H7 (cell line): ENCODE measurements at regions not wholly inside any gene's neighbourhood (a gene's known extent, or its start where the extent isn't known, plus 50 kb on each side); places are given as distances from the start of the nearest gene placed in this dataset.

Source experiments
- DNase-seq: peaks from one replicate; pipeline ENCODE4 v3.0.0; 2012
- H3K27me3 ChIP-seq: 2 replicates; pipeline ENCODE4 v1.6.0; 2011; ENCODE audit warnings: mild to moderate bottlenecking, low read length; ENCODE audit not compliant: control insufficient read depth, insufficient read depth
- H3K36me3 ChIP-seq: replicated peaks from 2 replicates; pipeline ENCODE4 v1.5.1; 2011; ENCODE audit warnings: low read length; ENCODE audit not compliant: control insufficient read depth, insufficient read depth
- H3K4me3 ChIP-seq: 2 replicates; pipeline ENCODE4 v1.5.1; 2011; ENCODE audit warnings: low read depth, mild to moderate bottlenecking, control low read depth, low read length, moderate library complexity; ENCODE audit not compliant: insufficient read depth

GRCh38 chr2:19754907-19755306 is 146.9 kb downstream of the TTC32 start:
- Histone ChIP-seq H3K4me3 (no peak overlapping the region), H3K36me3 (no peaks in the 10 kb centered on the region), H3K27me3 (no peaks in the 10 kb centered on the region)
- no peak for DNase-seq

GRCh38 chr2:19753818-19754217 is 148.0 kb downstream of the TTC32 start:
- DNase-seq = no peak
- Histone ChIP-seq H3K27me3 (no peaks in the 10 kb centered on the region), H3K4me3 (no peak overlapping the region), H3K36me3 (no peaks in the 10 kb centered on the region)

- H3K27me3 ChIP-seq = no peaks in the 10 kb centered on the region
- no peak for DNase-seq
Observed at GRCh38 chr2:19753314-19753713, 148.5 kb downstream of the TTC32 start.

GRCh38 chr2:19752500-19752899 is 149.3 kb downstream of the TTC32 start:
- no peaks in the 10 kb centered on the region for H3K36me3 ChIP-seq
- DNase-seq = no peak
- H3K27me3 ChIP-seq = no peaks in the 10 kb centered on the region
- no peak overlapping the region for H3K4me3 ChIP-seq

More at GRCh38 chr2:19753314-19753713, 148.5 kb downstream of the TTC32 start:
- H3K36me3 ChIP-seq = no peaks in the 10 kb centered on the region
- H3K4me3 ChIP-seq = no peak overlapping the region

GRCh38 chr2:19751631-19752030 is 150.2 kb downstream of the TTC32 start:
- Histone ChIP-seq H3K27me3 (no peaks in the 10 kb centered on the region), H3K36me3 (no peaks in the 10 kb centered on the region), H3K4me3 (no peak overlapping the region)
- no peak for DNase-seq

GRCh38 chr2:19750136-19750535 is 151.6 kb downstream of the TTC32 start:
- DNase-seq = no peak
- Histone ChIP-seq H3K36me3 (no peaks in the 10 kb centered on the region), H3K27me3 (no peaks in the 10 kb centered on the region), H3K4me3 (no peak overlapping the region)

GRCh38 chr2:19749507-19749836 is 152.3 kb downstream of the TTC32 start:
- no peak overlapping the region for H3K4me3 ChIP-seq
- no peaks in the 10 kb centered on the region for H3K27me3 ChIP-seq
- no peak for DNase-seq
- H3K36me3 ChIP-seq = no peaks in the 10 kb centered on the region

GRCh38 chr2:19748711-19749506 is 152.9 kb downstream of the TTC32 start:
- no peaks in the 10 kb centered on the region for H3K36me3 ChIP-seq
- no peak for DNase-seq
- H3K27me3 ChIP-seq = no peaks in the 10 kb centered on the region

GRCh38 chr2:19748073-19748375 is 153.8 kb downstream of the TTC32 start:
- Histone ChIP-seq H3K4me3 (no peak overlapping the region), H3K36me3 (no peaks in the 10 kb centered on the region), H3K27me3 (no peaks in the 10 kb centered on the region)
- DNase-seq = peak; percentile 71

More at GRCh38 chr2:19748711-19749506, 152.9 kb downstream of the TTC32 start:
- H3K4me3 ChIP-seq = no peak overlapping the region

GRCh38 chr2:19747310-19748072 is 154.3 kb downstream of the TTC32 start:
- no peak for DNase-seq
- H3K36me3 ChIP-seq = no peaks in the 10 kb centered on the region

GRCh38 chr2:19746611-19747309 is 155.0 kb downstream of the TTC32 start:
- no peaks in the 10 kb centered on the region for H3K27me3 ChIP-seq
- H3K36me3 ChIP-seq = no peaks in the 10 kb centered on the region
- peak; percentile 93 for DNase-seq
- no peak overlapping the region for H3K4me3 ChIP-seq

More at GRCh38 chr2:19747310-19748072, 154.3 kb downstream of the TTC32 start:
- Histone ChIP-seq H3K27me3 (no peaks in the 10 kb centered on the region), H3K4me3 (no peak overlapping the region)

- Histone ChIP-seq H3K27me3 (no peaks in the 10 kb centered on the region), H3K36me3 (no peaks in the 10 kb centered on the region), H3K4me3 (no peak overlapping the region)
- DNase-seq = no peak
Observed at GRCh38 chr2:19746137-19746600, 155.6 kb downstream of the TTC32 start.

GRCh38 chr2:19745318-19746136 is 156.3 kb downstream of the TTC32 start:
- no peak overlapping the region for H3K4me3 ChIP-seq
- no peaks in the 10 kb centered on the region for H3K36me3 ChIP-seq
- DNase-seq = no peak
- H3K27me3 ChIP-seq = no peaks in the 10 kb centered on the region

GRCh38 chr2:19744456-19745199 is 157.2 kb downstream of the TTC32 start:
- no peak for DNase-seq
- Histone ChIP-seq H3K4me3 (no peak overlapping the region), H3K27me3 (no peaks in the 10 kb centered on the region), H3K36me3 (no peaks in the 10 kb centered on the region)
